GM13977 (cell line): ENCODE measurements at regions not wholly inside any gene's neighbourhood (a gene's known extent, or its start where the extent isn't known, plus 50 kb on each side); places are given as distances from the start of the nearest gene placed in this dataset.
"Not testable (repeated sequence)": the region's sequence is repeated elsewhere in the genome, so short reads cannot be mapped to it uniquely, and the experiment has no call there.

Experiments used
- DNase-seq: peaks from one replicate; pipeline ENCODE4 v3.0.0; 2012; ENCODE audit warnings: low spot score
- in situ Hi-C: fragments of 300-500 bp; cut with MboI; formaldehyde crosslinking; loops from one replicate; pipeline ENCODE4 v1.12.0; 2022; ENCODE audit warnings: low sequenced_read_pairs, low pct_unique_long_range_greater_than_20kb, mixed read lengths, inconsistent platforms; ENCODE audit not compliant: unreplicated experiment
- TF ChIP-seq, protein P1 (sequence below): IDR thresholded peaks from 2 replicates; pipeline ENCODE4 v1.5.1; 2012; ENCODE audit warnings: mild to moderate bottlenecking, control low read depth; ENCODE audit not compliant: insufficient read depth; ENCODE audit errors: extremely low read depth, missing control alignments

DNA sequence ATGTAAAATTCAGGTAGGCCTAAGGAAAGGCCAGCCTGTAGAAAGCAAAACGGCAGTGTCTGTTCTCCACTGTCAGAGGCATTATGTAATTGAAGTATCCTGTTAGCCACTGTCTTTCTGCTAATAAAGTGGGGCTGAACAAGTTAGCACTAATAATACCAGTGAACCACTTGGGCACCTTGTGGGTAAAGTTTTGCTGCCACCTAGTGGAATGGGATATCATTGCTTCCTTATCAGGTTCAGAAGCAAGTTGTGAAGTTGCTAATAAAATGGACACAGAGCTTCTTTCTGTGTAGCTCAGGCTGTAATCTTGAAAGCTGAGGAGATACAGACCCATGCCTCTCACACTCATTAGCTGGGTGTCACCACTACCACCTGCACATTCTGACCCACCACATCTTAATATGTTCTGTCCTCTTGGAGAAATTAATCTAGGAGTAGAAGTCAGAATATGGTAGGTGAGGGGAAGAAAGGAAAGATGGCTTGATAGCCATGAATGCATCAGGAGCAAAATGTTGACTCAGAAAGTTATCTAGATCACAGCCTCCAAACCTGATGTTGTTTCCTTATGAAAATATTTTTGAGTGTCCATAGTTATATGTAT, 175.1 kb downstream of the SEPTIN7 start:
- TF ChIP-seq, protein P1, sequence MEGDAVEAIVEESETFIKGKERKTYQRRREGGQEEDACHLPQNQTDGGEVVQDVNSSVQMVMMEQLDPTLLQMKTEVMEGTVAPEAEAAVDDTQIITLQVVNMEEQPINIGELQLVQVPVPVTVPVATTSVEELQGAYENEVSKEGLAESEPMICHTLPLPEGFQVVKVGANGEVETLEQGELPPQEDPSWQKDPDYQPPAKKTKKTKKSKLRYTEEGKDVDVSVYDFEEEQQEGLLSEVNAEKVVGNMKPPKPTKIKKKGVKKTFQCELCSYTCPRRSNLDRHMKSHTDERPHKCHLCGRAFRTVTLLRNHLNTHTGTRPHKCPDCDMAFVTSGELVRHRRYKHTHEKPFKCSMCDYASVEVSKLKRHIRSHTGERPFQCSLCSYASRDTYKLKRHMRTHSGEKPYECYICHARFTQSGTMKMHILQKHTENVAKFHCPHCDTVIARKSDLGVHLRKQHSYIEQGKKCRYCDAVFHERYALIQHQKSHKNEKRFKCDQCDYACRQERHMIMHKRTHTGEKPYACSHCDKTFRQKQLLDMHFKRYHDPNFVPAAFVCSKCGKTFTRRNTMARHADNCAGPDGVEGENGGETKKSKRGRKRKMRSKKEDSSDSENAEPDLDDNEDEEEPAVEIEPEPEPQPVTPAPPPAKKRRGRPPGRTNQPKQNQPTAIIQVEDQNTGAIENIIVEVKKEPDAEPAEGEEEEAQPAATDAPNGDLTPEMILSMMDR: peak; percentile 74
- in situ Hi-C loops: no loop called here
- DNase-seq: peak; percentile 57

DNA sequence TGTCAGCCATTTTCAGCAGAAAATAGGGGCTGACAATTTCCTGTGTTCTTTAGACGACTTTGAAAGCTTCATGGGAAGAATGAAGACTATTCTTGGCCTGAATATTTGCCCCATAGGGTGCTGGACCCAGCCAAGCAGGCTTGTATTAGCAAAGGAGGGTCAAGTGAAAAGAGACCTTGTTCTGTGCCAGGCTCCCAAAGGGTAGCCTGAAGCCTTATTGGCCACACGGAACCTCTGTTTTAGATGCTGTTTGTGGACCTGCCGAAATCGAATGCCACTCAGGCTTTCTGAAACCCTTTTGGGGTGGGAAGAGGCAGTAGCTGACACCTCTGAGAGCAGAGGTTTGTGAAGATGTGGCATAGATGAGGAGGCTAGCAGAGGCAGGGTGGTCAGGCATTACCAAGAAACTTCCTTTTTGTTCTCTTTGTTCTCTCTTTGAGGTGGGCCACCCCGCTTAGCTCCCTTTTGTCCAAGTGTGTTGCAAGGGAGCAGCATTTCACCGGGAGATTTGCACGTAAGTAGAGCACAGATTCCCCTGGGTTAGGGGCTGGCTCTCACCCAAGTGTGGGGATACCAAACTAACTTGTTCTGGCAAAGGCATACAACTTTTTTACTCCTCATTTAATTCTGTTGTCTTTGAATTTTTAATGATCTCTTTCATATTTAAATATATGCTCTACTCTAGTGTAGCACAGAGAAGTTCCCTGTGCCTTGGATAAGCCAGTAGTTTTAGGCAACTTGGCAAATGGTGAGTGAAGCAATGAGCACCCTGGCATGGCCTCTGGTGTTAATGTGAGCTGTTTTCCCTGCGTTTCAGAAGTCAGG, 174.0 kb upstream of the EEPD1 start:
- in situ Hi-C loops: not testable (repeated sequence)

DNA sequence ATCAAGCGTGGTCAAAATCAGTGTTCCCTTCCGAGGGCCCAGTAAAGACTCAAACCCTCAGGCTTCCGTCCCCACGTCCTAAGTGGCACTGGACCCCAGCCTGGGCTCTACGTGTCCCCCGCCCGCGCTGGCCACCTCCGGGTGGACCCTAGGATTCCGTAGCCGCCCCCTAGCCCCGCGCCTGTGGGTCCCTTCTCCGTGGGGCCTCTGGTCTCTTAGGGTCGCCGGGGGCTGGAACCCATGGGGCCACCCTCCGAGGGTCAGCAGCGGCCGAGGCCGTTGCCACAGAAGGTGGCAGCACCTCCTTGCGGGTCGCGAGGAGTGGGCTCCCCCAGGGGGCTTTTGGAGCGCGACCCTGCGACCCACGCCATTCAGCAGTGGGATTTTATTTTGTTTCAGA, 170.5 kb upstream of the EEPD1 start:
- TF ChIP-seq, protein P1: no peak
- in situ Hi-C loops: no loop called here
- DNase-seq: no peak

More for the DNA sequence above, 174.0 kb upstream of the EEPD1 start:
- DNase-seq: not testable (repeated sequence)

DNA sequence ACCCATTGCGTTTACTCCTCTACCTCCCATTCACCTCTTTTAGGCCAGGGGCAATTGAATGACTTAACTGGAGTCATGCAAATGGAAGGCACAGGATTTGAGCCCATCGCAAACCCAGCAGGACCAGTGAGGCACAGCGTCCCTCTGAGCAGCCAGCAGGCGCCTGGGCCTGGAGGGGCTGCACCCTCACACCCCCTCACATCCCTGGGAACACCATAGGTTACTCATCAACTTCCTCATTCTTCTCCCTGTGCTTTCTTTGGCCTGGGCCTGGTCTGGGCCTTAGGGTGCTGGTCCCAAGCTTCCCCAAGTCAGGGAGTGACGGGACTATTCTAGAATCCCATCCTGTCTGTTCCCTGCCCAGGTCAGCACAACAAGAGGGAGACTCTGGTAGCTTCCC, 169.4 kb upstream of the EEPD1 start:
- TF ChIP-seq, protein P1: no peak
- no peak for DNase-seq
- in situ Hi-C loops: no loop called here

DNA sequence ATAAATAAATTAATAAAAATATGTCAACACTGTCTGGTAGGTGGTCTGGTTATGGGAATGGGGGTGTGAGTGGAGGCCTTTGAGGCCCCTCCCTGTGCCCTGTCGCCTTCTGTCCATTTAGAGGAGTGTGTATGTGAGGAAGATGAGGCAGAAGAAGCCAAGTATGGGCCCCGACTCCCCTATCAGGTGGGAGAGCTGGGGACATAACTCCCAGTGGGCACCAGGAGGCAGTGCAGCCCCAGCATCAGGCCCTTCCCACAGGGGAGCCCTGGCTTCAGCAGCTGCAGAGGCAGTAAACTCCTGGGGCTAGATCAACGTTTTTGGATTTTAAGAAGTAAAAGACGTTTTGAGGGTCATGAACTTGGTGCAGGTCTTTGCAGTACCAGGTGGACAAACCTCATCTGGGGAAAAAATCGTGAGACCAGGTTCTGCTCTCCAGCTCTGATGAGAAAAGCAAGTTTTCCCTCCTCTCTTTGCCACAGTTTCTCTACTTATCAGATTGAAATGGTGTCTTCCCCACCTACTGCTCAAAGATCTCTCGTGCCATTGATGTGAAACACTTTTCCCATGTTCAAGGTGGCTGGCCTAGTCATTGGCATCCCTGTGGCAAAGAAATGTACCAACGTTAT, 167.8 kb upstream of the EEPD1 start:
- in situ Hi-C loops: no loop called here
- TF ChIP-seq, protein P1: peak; percentile 95
- peak; percentile 80 for DNase-seq

DNA sequence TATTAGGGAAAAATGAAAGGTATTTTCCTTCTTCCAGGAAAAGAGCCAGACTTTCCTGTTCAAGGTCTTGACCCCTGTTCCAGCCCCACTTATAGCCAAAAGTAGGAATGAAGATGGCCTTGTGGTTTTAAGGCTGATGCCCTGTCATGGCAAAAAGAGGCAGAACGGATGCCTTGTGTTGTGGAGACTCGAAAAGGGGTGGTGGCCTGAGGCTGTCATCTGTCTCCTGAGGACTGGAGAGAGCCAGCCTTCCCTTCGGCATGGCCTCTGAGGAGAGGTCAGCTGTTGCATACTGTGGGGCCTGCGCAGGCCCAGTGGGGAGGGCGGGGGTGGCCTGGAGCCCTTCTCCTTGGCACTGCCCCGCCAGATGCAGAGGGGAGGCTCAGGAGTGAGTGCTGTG, 166.0 kb upstream of the EEPD1 start:
- TF ChIP-seq, protein P1: no peak
- in situ Hi-C loops: no loop called here
- DNase-seq: no peak

DNA sequence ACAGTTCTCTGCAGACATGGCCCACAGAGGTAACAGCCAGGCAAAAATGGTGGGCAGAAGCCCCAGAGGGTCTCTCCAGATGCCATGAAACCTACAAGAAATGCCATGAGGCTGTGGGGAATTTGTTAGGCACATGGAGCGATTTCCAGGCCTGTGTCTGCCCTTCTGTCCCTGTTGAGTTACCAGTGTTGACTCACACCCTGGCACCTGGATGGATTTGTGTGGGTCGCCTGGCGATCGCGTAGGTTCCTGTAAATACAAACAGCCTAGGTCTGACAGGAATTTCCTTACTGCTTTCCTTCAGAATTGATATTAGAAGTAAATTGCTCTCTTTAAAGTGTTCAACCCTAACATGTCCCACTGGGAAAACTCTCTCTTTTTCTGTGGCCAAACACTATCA, 164.9 kb upstream of the EEPD1 start:
- in situ Hi-C loops: no loop called here
- no peak for DNase-seq
- TF ChIP-seq, protein P1: no peak
